ENCODE measurements at regions not wholly inside any gene's neighbourhood (a gene's known extent, or its start where the extent isn't known, plus 50 kb on each side); places are given as distances from the start of the nearest gene placed in this dataset.

DNA sequence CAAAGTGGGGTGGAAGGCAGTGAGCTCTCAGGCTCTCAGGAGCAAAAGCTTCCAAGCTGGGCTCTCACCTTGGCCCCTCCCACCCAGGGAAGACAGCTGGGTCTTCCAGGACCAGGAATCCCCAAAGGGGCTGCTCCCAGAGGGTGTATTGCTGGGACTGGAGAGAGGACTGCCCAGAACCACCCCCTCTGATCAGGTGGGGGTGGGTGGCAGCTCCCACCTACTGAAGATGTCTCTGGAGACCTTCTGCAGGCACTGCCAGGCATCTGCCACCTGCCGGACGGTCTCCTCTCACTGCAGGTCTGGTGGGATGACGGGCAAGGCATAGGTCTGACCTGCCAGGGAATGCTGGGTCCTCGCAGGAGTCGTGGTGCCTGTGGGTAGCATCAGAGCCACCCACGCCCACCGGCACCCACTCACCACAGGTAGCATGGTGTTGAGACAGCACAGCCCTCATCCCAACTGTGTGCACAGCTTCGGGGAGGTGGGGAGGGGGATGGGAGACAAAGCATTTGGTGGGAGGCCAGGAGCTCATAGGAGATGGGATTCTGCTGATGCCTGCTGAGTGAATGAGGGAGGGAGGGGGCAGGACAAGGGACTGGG is 103.2 kb downstream of the SINHCAF start:
- TF ChIP-seq TEAD4 (CRISPR knock-in tag; IDR thresholded peaks at IDR 0.05): no peak
- TF ChIP-seq ZNF138 (CRISPR knock-in tag; conservative IDR thresholded peaks at IDR 0.05): no peak
- TF ChIP-seq, protein P1, sequence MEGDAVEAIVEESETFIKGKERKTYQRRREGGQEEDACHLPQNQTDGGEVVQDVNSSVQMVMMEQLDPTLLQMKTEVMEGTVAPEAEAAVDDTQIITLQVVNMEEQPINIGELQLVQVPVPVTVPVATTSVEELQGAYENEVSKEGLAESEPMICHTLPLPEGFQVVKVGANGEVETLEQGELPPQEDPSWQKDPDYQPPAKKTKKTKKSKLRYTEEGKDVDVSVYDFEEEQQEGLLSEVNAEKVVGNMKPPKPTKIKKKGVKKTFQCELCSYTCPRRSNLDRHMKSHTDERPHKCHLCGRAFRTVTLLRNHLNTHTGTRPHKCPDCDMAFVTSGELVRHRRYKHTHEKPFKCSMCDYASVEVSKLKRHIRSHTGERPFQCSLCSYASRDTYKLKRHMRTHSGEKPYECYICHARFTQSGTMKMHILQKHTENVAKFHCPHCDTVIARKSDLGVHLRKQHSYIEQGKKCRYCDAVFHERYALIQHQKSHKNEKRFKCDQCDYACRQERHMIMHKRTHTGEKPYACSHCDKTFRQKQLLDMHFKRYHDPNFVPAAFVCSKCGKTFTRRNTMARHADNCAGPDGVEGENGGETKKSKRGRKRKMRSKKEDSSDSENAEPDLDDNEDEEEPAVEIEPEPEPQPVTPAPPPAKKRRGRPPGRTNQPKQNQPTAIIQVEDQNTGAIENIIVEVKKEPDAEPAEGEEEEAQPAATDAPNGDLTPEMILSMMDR (IDR thresholded peaks at IDR 0.05): no peak
- no peak for TF ChIP-seq IRF2 (CRISPR knock-in tag; IDR thresholded peaks at IDR 0.05; ENCODE audit: borderline replicate concordance, low read depth)
- TF ChIP-seq NR2C2 (CRISPR knock-in tag; IDR thresholded peaks at IDR 0.05): no peak
- TF ChIP-seq NFE2L1 (CRISPR knock-in tag; IDR thresholded peaks at IDR 0.05): no peak
- TF ChIP-seq, protein P2, sequence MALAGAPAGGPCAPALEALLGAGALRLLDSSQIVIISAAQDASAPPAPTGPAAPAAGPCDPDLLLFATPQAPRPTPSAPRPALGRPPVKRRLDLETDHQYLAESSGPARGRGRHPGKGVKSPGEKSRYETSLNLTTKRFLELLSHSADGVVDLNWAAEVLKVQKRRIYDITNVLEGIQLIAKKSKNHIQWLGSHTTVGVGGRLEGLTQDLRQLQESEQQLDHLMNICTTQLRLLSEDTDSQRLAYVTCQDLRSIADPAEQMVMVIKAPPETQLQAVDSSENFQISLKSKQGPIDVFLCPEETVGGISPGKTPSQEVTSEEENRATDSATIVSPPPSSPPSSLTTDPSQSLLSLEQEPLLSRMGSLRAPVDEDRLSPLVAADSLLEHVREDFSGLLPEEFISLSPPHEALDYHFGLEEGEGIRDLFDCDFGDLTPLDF (CRISPR knock-in tag; IDR thresholded peaks at IDR 0.05): no peak
- TF ChIP-seq, protein P3, sequence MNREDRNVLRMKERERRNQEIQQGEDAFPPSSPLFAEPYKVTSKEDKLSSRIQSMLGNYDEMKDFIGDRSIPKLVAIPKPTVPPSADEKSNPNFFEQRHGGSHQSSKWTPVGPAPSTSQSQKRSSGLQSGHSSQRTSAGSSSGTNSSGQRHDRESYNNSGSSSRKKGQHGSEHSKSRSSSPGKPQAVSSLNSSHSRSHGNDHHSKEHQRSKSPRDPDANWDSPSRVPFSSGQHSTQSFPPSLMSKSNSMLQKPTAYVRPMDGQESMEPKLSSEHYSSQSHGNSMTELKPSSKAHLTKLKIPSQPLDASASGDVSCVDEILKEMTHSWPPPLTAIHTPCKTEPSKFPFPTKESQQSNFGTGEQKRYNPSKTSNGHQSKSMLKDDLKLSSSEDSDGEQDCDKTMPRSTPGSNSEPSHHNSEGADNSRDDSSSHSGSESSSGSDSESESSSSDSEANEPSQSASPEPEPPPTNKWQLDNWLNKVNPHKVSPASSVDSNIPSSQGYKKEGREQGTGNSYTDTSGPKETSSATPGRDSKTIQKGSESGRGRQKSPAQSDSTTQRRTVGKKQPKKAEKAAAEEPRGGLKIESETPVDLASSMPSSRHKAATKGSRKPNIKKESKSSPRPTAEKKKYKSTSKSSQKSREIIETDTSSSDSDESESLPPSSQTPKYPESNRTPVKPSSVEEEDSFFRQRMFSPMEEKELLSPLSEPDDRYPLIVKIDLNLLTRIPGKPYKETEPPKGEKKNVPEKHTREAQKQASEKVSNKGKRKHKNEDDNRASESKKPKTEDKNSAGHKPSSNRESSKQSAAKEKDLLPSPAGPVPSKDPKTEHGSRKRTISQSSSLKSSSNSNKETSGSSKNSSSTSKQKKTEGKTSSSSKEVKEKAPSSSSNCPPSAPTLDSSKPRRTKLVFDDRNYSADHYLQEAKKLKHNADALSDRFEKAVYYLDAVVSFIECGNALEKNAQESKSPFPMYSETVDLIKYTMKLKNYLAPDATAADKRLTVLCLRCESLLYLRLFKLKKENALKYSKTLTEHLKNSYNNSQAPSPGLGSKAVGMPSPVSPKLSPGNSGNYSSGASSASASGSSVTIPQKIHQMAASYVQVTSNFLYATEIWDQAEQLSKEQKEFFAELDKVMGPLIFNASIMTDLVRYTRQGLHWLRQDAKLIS (CRISPR knock-in tag; IDR thresholded peaks at IDR 0.05; ENCODE audit: borderline replicate concordance): no peak
- no peak for TF ChIP-seq CBFB (CRISPR knock-in tag; IDR thresholded peaks at IDR 0.05; ENCODE audit: low read depth)
- TF ChIP-seq, protein P4, sequence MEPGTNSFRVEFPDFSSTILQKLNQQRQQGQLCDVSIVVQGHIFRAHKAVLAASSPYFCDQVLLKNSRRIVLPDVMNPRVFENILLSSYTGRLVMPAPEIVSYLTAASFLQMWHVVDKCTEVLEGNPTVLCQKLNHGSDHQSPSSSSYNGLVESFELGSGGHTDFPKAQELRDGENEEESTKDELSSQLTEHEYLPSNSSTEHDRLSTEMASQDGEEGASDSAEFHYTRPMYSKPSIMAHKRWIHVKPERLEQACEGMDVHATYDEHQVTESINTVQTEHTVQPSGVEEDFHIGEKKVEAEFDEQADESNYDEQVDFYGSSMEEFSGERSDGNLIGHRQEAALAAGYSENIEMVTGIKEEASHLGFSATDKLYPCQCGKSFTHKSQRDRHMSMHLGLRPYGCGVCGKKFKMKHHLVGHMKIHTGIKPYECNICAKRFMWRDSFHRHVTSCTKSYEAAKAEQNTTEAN (CRISPR knock-in tag; IDR thresholded peaks at IDR 0.05): no peak
- TF ChIP-seq ZBTB21 (CRISPR knock-in tag; IDR thresholded peaks at IDR 0.05; ENCODE audit: borderline replicate concordance): no peak
- TF ChIP-seq, protein P5, sequence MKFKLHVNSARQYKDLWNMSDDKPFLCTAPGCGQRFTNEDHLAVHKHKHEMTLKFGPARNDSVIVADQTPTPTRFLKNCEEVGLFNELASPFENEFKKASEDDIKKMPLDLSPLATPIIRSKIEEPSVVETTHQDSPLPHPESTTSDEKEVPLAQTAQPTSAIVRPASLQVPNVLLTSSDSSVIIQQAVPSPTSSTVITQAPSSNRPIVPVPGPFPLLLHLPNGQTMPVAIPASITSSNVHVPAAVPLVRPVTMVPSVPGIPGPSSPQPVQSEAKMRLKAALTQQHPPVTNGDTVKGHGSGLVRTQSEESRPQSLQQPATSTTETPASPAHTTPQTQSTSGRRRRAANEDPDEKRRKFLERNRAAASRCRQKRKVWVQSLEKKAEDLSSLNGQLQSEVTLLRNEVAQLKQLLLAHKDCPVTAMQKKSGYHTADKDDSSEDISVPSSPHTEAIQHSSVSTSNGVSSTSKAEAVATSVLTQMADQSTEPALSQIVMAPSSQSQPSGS (CRISPR knock-in tag; IDR thresholded peaks at IDR 0.05; ENCODE audit: borderline replicate concordance, low read depth): no peak
- TF ChIP-seq GABPB1 (CRISPR knock-in tag; IDR thresholded peaks at IDR 0.05): no peak
